Liver (tissue), 3 donors: ENCODE measurements at regions not wholly inside any gene's neighbourhood (a gene's known extent, or its start where the extent isn't known, plus 50 kb on each side); places are given as distances from the start of the nearest gene placed in this dataset.

Experiments used
- GABPA ChIP-seq, 2 donors: IDR thresholded peaks in 1 of 2; conservative IDR thresholded peaks in 1 of 2; 2 replicates each; pipeline ENCODE4 v1.6.1; 2016; ENCODE audit warnings: antibody characterized with exemption in 2 of 2, mild to moderate bottlenecking in 1 of 2, moderate library complexity in 1 of 2
- JUND ChIP-seq, 2 donors: IDR thresholded peaks; 2 replicates each; pipeline ENCODE4 v1.6.1; 2016; ENCODE audit warnings: antibody characterized with exemption in 2 of 2
- RAD21 ChIP-seq, 2 donors: IDR thresholded peaks; 2 replicates each; pipeline ENCODE4 v1.6.1; 2016; ENCODE audit warnings: antibody characterized with exemption in 2 of 2, mild to moderate bottlenecking in 2 of 2
- TAF1 ChIP-seq: conservative IDR thresholded peaks from 2 replicates; pipeline ENCODE4 v1.6.1; 2016; ENCODE audit warnings: antibody characterized with exemption, mild to moderate bottlenecking
- TF ChIP-seq, protein P1 (sequence below): IDR thresholded peaks from 2 replicates; pipeline ENCODE4 v1.6.1; 2016; ENCODE audit warnings: antibody characterized with exemption
- TF ChIP-seq, protein P2 (sequence below): fragments of 150-350 bp; IDR thresholded peaks from 2 replicates; pipeline ENCODE4 v1.5.1; 2017; ENCODE audit warnings: improper control_type of control experiment, low read depth, low read length; ENCODE audit not compliant: missing input control
- TF ChIP-seq, protein P3 (sequence below): IDR thresholded peaks from 2 replicates; pipeline ENCODE4 v1.6.1; 2016; ENCODE audit warnings: antibody characterized with exemption, mild to moderate bottlenecking
- TF ChIP-seq, protein P4 (sequence below): IDR thresholded peaks from 2 replicates; pipeline ENCODE4 v1.6.1; 2016; ENCODE audit warnings: antibody characterized with exemption
- donor health status: healthy.
- donor health status: healthy.

DNA sequence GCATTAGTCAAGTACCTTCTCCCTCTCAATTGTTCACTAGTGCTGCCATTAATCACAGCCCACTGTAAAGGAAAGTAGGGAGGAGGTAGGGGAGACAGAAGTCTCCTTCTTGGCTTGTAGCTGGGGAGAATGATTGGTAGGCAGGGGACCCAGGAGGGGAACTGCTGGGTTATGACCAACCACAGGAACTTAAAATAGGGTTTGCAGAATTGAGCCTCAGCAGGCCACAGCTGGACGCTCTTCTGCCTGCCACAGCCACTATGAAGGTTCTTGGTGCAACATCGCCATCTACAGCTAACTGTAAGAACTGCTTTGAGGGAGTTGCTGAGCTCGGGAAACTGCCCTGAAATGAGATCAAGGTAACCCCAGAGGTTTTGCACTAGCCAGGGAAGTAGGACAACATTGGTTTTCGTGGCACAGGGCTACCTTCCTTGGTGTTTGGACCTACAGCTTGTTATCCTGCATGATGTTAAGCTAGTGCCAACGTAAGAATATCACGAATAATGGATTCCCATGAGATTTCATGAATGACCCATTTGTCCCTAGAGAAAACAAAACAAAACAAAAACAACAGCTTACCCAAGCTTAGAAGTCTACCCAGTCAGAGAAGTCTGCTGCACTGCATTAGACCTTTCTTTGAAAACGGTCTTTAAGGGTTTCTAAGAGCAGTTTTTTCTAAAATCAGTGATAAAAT lies 787.1 kb upstream of the API5 start:
- TF ChIP-seq, protein P1, sequence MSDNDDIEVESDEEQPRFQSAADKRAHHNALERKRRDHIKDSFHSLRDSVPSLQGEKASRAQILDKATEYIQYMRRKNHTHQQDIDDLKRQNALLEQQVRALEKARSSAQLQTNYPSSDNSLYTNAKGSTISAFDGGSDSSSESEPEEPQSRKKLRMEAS: no peak
- TF ChIP-seq, protein P2, sequence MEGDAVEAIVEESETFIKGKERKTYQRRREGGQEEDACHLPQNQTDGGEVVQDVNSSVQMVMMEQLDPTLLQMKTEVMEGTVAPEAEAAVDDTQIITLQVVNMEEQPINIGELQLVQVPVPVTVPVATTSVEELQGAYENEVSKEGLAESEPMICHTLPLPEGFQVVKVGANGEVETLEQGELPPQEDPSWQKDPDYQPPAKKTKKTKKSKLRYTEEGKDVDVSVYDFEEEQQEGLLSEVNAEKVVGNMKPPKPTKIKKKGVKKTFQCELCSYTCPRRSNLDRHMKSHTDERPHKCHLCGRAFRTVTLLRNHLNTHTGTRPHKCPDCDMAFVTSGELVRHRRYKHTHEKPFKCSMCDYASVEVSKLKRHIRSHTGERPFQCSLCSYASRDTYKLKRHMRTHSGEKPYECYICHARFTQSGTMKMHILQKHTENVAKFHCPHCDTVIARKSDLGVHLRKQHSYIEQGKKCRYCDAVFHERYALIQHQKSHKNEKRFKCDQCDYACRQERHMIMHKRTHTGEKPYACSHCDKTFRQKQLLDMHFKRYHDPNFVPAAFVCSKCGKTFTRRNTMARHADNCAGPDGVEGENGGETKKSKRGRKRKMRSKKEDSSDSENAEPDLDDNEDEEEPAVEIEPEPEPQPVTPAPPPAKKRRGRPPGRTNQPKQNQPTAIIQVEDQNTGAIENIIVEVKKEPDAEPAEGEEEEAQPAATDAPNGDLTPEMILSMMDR: peak; percentile 76
- TF ChIP-seq TAF1 (no peak), RAD21 (IDR thresholded peaks at IDR 0.05) (peak; percentile 85 to 92), JUND (IDR thresholded peaks at IDR 0.05) (no peak), GABPA (IDR thresholded peaks at IDR 0.05 in 1 of 2, conservative IDR thresholded peaks at IDR 0.05 in 1 of 2) (no peak)
- TF ChIP-seq, protein P3, sequence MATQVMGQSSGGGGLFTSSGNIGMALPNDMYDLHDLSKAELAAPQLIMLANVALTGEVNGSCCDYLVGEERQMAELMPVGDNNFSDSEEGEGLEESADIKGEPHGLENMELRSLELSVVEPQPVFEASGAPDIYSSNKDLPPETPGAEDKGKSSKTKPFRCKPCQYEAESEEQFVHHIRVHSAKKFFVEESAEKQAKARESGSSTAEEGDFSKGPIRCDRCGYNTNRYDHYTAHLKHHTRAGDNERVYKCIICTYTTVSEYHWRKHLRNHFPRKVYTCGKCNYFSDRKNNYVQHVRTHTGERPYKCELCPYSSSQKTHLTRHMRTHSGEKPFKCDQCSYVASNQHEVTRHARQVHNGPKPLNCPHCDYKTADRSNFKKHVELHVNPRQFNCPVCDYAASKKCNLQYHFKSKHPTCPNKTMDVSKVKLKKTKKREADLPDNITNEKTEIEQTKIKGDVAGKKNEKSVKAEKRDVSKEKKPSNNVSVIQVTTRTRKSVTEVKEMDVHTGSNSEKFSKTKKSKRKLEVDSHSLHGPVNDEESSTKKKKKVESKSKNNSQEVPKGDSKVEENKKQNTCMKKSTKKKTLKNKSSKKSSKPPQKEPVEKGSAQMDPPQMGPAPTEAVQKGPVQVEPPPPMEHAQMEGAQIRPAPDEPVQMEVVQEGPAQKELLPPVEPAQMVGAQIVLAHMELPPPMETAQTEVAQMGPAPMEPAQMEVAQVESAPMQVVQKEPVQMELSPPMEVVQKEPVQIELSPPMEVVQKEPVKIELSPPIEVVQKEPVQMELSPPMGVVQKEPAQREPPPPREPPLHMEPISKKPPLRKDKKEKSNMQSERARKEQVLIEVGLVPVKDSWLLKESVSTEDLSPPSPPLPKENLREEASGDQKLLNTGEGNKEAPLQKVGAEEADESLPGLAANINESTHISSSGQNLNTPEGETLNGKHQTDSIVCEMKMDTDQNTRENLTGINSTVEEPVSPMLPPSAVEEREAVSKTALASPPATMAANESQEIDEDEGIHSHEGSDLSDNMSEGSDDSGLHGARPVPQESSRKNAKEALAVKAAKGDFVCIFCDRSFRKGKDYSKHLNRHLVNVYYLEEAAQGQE: no peak
- TF ChIP-seq, protein P4, sequence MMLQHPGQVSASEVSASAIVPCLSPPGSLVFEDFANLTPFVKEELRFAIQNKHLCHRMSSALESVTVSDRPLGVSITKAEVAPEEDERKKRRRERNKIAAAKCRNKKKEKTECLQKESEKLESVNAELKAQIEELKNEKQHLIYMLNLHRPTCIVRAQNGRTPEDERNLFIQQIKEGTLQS: no peak
